ENCODE measurements at regions not wholly inside any gene's neighbourhood (a gene's known extent, or its start where the extent isn't known, plus 50 kb on each side); places are given as distances from the start of the nearest gene placed in this dataset.

GRCh38 chr3:177340243-177340830, 143.1 kb upstream of the TBL1XR1 start:
- intact Hi-C loops (cut with DNase I): no loop called here
- no peaks in the 10 kb centered on the region for H3K36me3 ChIP-seq
- H3K9me3 ChIP-seq: no peaks in the 10 kb centered on the region
- no peak overlapping the region for H3K4me3 ChIP-seq (replicated peaks in 1 of 3)
- WGBS, 2 donors: 86 to 90% methylated on average over 2 of the region's 2 CpGs
- H3K27ac ChIP-seq: no peak overlapping the region
- H3K27me3 ChIP-seq: no peaks in the 10 kb centered on the region
- no peak for TF ChIP-seq POLR2A (IDR thresholded peaks at IDR 0.05)
- TF ChIP-seq, protein P1, sequence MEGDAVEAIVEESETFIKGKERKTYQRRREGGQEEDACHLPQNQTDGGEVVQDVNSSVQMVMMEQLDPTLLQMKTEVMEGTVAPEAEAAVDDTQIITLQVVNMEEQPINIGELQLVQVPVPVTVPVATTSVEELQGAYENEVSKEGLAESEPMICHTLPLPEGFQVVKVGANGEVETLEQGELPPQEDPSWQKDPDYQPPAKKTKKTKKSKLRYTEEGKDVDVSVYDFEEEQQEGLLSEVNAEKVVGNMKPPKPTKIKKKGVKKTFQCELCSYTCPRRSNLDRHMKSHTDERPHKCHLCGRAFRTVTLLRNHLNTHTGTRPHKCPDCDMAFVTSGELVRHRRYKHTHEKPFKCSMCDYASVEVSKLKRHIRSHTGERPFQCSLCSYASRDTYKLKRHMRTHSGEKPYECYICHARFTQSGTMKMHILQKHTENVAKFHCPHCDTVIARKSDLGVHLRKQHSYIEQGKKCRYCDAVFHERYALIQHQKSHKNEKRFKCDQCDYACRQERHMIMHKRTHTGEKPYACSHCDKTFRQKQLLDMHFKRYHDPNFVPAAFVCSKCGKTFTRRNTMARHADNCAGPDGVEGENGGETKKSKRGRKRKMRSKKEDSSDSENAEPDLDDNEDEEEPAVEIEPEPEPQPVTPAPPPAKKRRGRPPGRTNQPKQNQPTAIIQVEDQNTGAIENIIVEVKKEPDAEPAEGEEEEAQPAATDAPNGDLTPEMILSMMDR (IDR thresholded peaks at IDR 0.05): no peak
- DNase-seq: no peak
- peaks cover 45 to 51% of the 10 kb centered on the region in 2 donors for H3K4me1 ChIP-seq

GRCh38 chr3:177341736-177342419, 144.6 kb upstream of the TBL1XR1 start:
- TF ChIP-seq, protein P1 (IDR thresholded peaks at IDR 0.05): no peak
- TF ChIP-seq POLR2A (IDR thresholded peaks at IDR 0.05): no peak
- intact Hi-C loops (cut with DNase I): no loop called here
- Histone ChIP-seq H3K27me3 (no peaks in the 10 kb centered on the region), H3K4me3 (replicated peaks in 1 of 3) (no peak overlapping the region), H3K9me3 (no peaks in the 10 kb centered on the region), H3K4me1 (peaks cover 52 to 56% of the 10 kb centered on the region in 2 donors), H3K36me3 (no peaks in the 10 kb centered on the region), H3K27ac (peak overlapping the region; percentile 7 to 99 (median 90))
- WGBS, 2 donors: 80 to 83% methylated on average over 7 of the region's 7 CpGs
- no peak for DNase-seq

GRCh38 chr3:177343122-177343625, 145.9 kb upstream of the TBL1XR1 start:
- WGBS, 2 donors: 73 to 75% methylated on average over 3 of the region's 3 CpGs

DNA sequence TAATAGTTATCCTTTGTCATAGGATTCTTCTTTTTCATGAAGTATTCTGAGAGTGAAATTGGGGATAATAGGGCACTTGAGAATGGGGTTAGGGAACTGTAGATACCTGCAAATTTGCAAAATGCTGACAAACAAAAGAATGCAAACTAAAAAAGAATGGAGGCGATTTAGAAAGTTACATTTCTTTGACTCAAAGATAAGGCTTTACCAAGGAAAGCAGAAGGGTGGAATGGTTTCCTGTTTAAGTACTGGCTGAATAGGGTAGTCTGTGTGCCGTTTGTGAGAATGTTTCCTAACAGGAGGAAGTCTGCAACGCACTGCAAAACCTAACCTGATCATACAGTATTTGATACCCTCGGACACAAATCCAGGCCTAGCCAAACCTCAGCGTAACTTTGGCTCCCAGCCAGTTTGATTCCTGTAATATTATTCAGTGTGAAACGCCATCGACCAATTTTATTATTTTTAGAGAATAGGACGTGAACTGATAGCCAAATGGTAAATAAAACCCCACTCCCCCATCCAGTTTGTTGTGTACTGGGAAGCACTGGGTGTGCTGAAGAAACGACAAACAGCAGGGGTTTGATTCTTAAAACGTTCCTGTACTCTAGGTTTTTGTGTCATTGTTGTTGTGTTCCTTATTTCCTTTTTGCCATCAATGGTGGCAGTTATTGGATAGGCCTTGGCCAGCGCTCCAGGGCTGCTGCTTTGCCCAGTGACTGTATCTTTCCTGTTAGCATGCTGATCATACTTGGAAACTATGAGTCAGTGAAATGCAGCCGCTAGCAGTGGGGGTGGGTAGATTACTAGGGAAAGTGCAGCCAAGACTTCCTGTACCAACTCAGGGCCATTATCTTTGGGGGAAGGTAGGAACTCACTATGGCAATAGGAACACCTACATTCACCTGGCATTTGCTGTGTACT, 148.0 kb upstream of the TBL1XR1 start:
- H3K27me3 ChIP-seq: no peaks in the 10 kb centered on the region
- intact Hi-C loops (cut with DNase I): no loop called here
- H3K27ac ChIP-seq: peak overlapping the region; percentile 90 to 99 (median 94)
- H3K9me3 ChIP-seq: no peaks in the 10 kb centered on the region
- 29 to 35% methylated on average over 12 of the region's 12 CpGs for WGBS, 2 donors
- no peak overlapping the region for H3K4me3 ChIP-seq (replicated peaks in 1 of 3)
- peak in 1 of 2 donors; percentile 63 for TF ChIP-seq POLR2A (IDR thresholded peaks at IDR 0.05)
- TF ChIP-seq, protein P1 (IDR thresholded peaks at IDR 0.05): peak in 1 of 6 experiments; percentile 10
- no peaks in the 10 kb centered on the region for H3K36me3 ChIP-seq
- peak; percentile 93 to 94 for DNase-seq
- peaks cover 68% of the 10 kb centered on the region in 2 donors for H3K4me1 ChIP-seq

More at GRCh38 chr3:177343122-177343625, 145.9 kb upstream of the TBL1XR1 start:
- peak overlapping the region; percentile 90 to 99 (median 94) for H3K27ac ChIP-seq
- intact Hi-C loops (cut with DNase I): no loop called here
- H3K4me1 ChIP-seq: peaks cover 57 to 67% of the 10 kb centered on the region in 2 donors
- H3K27me3 ChIP-seq: no peaks in the 10 kb centered on the region
- no peaks in the 10 kb centered on the region for H3K36me3 ChIP-seq
- DNase-seq: peak; percentile 40
- no peak overlapping the region for H3K4me3 ChIP-seq (replicated peaks in 1 of 3)
- no peaks in the 10 kb centered on the region for H3K9me3 ChIP-seq
- TF ChIP-seq, protein P1 (IDR thresholded peaks at IDR 0.05): no peak
- no peak for TF ChIP-seq POLR2A (IDR thresholded peaks at IDR 0.05)

All from thyroid gland (tissue), 4 donors.